ENCODE measurements at regions not wholly inside any gene's neighbourhood (a gene's known extent, or its start where the extent isn't known, plus 50 kb on each side); places are given as distances from the start of the nearest gene placed in this dataset.
"Not testable (repeated sequence)": the region's sequence is repeated elsewhere in the genome, so short reads cannot be mapped to it uniquely, and the experiment has no call there.

GRCh38 chr13:105758918-105759860 is 776.3 kb downstream of the EFNB2 start:
- DNase-seq: no peak

- DNase-seq: no peak
Measured at GRCh38 chr13:105740739-105741138, 794.7 kb downstream of the EFNB2 start.

GRCh38 chr13:105737688-105738087 is 797.8 kb downstream of the EFNB2 start:
- DNase-seq: no peak

GRCh38 chr13:105735281-105735680 is 800.2 kb downstream of the EFNB2 start:
- no peak for DNase-seq

GRCh38 chr13:105732806-105733529 is 802.5 kb downstream of the EFNB2 start:
- DNase-seq: peak; percentile 2 to 18

- no peak for DNase-seq
Measured at GRCh38 chr13:105725887-105726286, 809.6 kb downstream of the EFNB2 start.

- DNase-seq: no peak
Measured at GRCh38 chr13:105721016-105721415, 814.4 kb downstream of the EFNB2 start.

- no peak for DNase-seq
Measured at GRCh38 chr13:105719859-105720258, 815.6 kb downstream of the EFNB2 start.

GRCh38 chr13:105709181-105709580 is 826.3 kb downstream of the EFNB2 start:
- DNase-seq: no peak

GRCh38 chr13:105703843-105704242 is 831.6 kb downstream of the EFNB2 start:
- DNase-seq: no peak

GRCh38 chr13:105702441-105702840 is 833.0 kb downstream of the EFNB2 start:
- no peak for DNase-seq

- DNase-seq: no peak
Measured at GRCh38 chr13:105692769-105693168, 842.7 kb downstream of the EFNB2 start.

GRCh38 chr13:105684216-105684615 is 851.2 kb downstream of the EFNB2 start:
- DNase-seq: no peak

GRCh38 chr13:105679838-105680237 is 855.6 kb downstream of the EFNB2 start:
- no peak for DNase-seq

- no peak for DNase-seq
Measured at GRCh38 chr13:105678072-105678471, 857.4 kb downstream of the EFNB2 start.

- DNase-seq: no peak
Measured at GRCh38 chr13:105672881-105673280, 862.6 kb downstream of the EFNB2 start.

- DNase-seq: not testable (repeated sequence)
Measured at GRCh38 chr13:105671131-105671530, 864.3 kb downstream of the EFNB2 start.

GRCh38 chr13:105670179-105670990 is 865.1 kb downstream of the EFNB2 start:
- no peak for DNase-seq

GRCh38 chr13:105665284-105665683 is 870.2 kb downstream of the EFNB2 start:
- no peak for DNase-seq

- DNase-seq: no peak
Measured at GRCh38 chr13:105663182-105663581, 872.3 kb downstream of the EFNB2 start.

- no peak for DNase-seq
Measured at GRCh38 chr13:105660561-105660960, 874.9 kb downstream of the EFNB2 start.

- no peak for DNase-seq
Measured at GRCh38 chr13:105658431-105658830, 877.0 kb downstream of the EFNB2 start.

- peak in 1 of 2 experiments; percentile 31 for DNase-seq
Measured at GRCh38 chr13:105655046-105655445, 880.4 kb downstream of the EFNB2 start.
